22Rv1 (cell line): ENCODE measurements at regions not wholly inside any gene's neighbourhood (a gene's known extent, or its start where the extent isn't known, plus 50 kb on each side); places are given as distances from the start of the nearest gene placed in this dataset.

Experiments
- CTCF ChIP-seq: fragments of 450-650 bp; IDR thresholded peaks from 2 replicates; pipeline ENCODE4 v1.5.1; 2017; ENCODE audit warnings: mild to moderate bottlenecking
- ZFX ChIP-seq: fragments of 450-650 bp; IDR thresholded peaks from 2 replicates; pipeline ENCODE4 v1.6.1; 2017; ENCODE audit warnings: antibody characterized with exemption, borderline replicate concordance

- no peak for TF ChIP-seq CTCF
- no peak for TF ChIP-seq ZFX
These were observed 338.6 kb downstream of the PCNX1 start for GRCh38 chr14:71245659-71246361.
